GM19025 (cell line): ENCODE measurements at regions not wholly inside any gene's neighbourhood (a gene's known extent, or its start where the extent isn't known, plus 50 kb on each side); places are given as distances from the start of the nearest gene placed in this dataset.

Experiments
- ATAC-seq: cut with Tn5 transposase; IDR thresholded peaks from one replicate; pipeline ENCODE4 v1.9.1; 2021; ENCODE audit warnings: mild to moderate bottlenecking, low read depth, moderate library complexity; ENCODE audit not compliant: unreplicated experiment

DNA sequence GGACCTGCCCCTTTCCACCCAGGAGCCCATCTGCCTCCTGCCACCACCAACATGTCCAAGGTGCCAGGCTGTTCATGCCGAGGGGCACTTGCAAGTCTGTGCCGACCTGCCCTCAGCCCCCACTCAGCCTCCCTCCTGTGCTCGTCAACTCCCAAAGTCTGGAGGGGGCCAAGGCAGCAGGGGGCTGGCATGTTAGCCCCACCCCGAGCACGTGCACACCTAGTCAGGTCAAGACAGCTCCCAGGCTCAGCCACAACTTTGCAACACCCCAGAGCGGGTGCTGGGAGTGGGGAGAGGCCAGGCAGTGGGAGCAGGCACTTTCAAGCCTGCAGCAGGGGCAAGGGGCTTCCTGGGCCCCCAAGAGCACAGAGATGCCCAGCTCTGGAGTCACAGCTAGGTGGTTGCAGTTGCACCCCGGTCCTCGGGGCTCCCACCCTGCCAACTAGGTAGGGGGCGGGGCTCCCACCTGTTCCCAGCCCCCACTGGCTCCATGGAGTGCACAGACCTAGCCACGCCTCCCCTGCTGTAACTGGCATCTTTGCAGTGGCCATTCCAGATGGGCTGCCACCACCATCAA, 272.5 kb downstream of the CETN3 start:
- ATAC-seq = no peak

DNA sequence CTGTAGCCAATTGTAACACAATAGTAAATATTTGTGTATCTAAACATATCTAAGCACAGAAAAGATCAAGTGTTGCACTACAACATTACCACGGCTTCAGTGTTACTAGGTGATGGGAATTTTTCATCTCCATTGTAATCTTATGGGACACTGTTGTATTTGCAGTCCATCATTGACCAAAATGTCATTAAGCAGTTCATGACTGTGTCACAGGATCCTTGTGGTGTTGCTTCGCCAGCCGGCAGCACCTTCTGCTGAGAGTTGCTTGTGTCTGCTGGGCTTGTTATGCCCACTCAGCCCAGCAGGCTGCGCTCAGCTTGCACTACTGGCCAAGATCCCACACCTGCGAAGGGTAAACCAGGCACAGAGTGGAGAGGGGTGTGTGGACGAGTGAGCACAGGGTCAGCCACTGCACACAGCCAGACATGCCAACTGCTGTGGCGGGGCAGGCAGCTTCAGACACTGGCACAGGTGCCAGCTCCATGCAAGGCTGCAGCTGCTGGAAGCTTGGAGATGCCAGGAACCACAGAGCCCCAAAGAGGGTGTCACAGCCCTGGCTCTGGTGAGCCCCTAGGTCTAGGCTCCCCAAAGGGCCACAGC, 273.7 kb downstream of the CETN3 start:
- ATAC-seq = peak; percentile 43

DNA sequence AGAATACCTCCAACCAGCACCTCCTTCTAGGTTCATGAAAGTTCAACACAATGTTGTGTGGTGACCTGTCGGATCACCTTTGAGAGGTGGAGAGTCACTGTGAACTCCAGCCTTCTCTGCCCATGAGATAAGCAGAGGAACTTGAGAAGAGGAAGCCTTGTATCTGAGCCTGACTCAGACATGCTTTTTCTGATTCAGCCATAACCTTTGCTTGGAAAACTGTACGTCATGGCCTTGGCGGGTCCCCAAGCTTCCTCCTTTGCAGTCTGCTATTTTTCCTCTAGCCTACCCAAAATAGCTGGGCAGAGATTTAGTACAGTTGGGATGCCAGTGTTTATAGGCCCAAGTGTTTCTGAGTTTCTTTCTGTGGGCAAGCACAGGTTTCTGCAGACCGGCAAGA, 274.7 kb downstream of the CETN3 start:
- ATAC-seq = no peak

DNA sequence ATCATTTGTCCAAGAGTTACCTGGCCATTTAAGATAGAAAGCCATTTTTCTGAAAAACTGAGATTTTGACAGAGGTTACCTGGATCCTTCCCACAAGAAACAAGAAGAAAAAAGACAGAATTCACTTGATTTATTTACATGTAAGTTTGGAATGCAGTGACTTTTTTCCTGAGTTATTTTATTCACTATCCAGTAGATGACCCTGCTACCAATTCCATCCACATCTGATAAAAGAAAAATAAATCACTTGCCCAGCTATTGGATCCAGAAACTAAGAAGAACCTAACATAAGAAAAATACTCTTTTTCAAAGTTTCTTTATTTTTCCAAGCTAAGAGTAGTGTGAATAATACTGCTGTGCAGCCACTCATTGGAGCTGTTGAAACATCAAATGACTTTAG, 275.2 kb downstream of the CETN3 start:
- no peak for ATAC-seq

DNA sequence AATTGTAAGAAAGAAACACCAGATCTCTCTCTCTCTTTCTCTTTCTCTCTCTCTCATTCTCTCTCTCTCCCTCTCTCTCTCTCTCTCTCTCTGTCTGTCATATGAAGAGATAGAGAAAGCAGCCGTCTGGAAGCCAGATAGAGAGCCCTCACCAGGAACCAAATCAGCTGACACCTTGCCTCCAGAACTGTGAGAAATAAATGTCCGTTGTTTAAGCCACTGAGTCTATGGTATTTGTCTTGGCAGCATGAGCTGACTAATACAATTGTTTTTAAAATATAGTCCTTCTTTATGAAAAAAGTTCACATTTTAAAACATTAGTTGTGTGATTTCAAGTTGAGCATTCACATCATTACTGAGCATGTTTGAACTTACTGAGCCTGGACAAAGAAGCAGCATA, 275.6 kb downstream of the CETN3 start:
- ATAC-seq = no peak

DNA sequence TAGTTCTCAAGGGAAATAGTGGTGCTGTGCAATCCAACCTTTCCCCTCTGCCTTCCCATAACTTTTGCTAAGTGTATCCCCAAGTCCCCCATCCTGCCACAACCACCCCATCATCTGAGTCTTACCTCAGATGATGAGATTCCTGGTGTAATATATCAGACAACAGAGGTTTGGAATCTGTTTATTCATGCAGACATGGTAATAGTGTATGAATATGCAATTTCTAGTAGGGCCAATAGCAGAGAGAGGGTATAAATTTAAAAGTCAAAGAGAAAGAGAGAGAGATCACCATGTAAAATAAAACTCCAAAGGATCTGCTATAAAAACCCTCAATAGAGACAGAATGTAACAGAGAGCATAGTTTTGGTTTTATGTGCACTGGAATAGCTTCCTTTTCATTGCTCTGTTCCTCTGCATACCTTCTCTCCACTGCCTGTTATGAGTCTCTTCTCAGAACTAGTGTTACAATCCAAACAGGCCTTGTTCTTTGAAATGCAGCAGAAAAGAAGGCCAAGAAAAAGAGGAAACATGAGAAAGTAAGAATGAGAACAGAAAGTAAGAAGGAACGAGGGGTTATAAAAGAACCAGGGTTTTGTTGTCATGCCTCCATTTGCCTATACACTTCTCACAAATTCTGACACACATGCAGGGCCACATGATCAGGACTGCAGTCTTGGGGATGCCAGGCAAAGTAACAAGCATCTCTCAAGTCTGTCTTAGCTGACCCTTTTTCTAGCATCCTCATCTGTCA, 278.0 kb downstream of the CETN3 start:
- peak; percentile 45 for ATAC-seq

DNA sequence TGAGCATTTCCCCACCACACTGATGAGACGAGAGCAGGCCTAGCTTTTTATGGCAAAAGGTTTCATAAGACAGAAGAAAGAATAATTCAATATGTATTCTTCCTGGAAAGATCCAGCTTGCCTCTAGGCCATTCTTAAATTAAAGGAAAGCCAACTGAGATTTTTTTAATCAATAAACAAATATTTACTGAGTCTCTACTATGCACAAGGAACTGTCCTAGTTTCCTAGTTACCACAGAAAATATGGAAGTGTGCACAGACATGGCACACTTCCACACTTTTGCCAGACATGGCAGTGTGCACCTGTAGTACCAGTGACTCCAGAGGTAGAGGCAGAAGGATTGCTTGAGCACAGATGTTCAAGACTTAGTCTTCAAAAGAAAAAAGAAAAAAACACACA, 281.0 kb downstream of the CETN3 start:
- no peak for ATAC-seq

DNA sequence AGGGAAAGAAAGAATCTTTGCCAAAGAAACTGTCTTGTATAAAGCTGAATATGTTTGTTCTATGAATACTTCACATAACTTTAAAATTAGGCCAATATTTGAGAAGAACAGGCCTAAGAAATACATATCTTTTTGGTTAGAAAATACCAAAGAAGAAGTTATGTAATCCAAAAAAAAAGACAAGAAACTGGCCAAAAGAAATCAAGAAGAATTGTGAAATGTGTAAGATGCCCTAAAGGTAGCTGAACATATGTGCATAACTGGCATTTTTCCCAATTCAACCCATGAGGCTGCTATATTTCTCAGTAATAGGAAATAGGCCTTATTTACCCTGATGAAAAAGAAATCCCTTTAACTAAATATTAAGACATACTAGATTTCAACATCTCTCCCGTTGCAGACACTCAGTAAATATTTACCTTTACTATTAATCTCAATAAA, 290.0 kb downstream of the CETN3 start:
- no peak for ATAC-seq

DNA sequence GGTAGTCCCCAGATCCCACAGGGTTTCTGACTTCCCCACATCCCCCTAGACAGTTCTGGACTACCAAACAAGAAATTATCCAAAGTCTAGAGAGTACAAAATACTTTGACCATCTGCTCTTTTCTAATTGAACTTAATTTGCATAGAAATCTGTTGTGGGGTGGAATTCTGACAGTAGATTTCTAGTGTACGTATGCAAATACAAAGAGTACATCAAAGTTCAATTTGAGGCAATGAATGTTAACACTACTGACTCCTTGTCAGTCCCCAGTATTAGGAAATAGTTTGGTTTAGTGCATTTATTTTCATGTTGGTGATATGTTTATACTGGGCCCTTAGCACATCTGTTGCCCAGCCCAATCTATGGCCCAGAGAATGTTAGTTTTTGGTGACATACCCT, 292.6 kb downstream of the CETN3 start:
- ATAC-seq = no peak

DNA sequence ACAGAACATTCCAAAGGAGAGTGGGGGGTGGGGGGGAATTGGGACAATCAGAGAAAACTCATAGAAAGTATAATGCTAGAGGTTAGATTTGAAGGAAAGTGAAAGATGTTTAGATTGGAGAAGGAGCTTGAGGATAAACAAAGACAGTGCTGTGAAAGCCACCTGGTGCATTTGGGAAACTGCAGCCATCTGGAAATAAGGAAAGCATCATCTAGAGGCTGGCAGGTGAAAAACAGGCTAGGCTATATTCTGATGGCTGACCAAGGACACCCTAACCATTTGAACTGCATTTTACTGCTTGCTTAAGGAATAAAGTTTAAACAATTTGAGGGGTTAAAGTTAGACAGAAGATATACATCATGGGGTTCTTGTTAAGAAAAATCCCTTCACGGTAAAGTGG, 296.4 kb downstream of the CETN3 start:
- no peak for ATAC-seq

DNA sequence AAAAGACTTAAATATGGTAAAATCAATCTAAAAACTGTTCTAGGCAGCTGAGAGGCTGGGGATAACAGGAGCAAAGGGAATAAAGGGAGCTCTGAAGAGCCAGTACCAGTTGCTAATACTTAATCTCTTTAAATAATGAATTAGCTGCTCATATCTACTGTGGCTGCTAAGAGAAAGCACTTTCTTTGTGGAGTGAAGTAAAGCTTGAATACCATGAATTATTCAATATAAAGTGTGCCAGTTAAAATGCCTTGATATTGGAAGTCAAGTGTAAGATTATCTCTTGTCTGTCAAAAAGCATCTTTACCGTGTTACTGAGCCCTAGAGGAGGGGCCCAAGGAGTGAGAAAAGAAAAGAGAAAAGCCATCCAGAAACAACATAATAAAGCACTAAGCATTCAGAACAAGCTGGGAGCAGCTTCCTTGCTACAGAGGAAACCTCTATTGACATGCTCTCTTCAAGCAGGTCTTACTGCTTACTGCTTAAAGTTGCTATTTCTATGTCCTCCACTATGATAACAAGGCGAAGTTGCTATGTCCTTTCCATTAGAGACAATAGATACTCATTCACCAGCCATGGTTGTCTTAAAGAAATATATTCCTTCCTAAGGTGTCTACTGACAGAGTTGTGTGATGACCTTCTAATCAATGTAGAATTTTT, 297.4 kb downstream of the CETN3 start:
- ATAC-seq = no peak

DNA sequence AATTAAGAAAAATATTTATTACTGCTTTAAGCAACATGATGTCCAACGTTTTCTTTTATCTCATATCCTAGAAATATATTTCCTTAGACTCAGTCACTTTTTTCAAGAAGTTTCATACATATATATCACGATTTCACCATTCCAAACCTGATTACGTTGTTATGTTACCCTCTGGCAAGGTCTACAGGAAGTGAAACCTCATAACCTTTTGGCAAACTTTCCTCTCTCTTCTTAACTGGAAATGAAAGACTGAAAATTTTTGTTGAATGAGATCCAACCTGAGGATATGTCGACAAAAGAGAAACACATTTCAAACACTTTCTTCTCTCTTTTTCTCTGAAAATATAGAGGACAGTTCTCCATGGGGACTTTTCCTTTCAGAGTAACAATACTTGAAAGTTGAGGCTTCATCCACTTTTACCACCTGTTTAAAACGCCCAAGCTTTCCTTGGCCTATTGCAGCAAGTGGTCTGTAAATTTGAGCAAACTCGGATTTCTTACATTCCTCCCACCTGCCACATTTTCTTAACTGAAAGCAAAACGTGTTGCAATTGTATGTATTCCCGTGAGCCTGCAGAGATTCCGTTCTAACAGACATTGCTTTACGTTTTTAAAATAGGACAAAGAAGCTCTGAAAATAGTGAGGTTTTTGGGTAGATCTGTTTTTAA, 298.1 kb downstream of the CETN3 start:
- ATAC-seq = no peak

DNA sequence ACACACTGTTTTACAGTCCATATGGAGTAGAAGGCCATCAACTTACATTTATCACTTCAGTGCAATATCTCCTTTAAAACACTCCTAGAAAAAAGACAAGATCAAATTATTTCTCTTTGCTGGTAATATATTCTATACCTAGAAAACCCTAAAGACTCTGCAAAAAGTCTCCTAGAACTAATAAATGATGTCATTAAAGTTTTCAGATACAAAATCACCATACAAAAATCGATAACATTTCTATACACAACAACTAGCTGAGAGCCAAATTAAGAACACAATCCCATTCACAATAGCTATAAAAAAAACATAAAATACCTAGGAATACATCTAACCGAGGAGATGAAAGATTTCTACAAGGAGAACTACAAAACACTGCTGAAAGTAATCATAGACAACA, 300.3 kb downstream of the CETN3 start:
- no peak for ATAC-seq

DNA sequence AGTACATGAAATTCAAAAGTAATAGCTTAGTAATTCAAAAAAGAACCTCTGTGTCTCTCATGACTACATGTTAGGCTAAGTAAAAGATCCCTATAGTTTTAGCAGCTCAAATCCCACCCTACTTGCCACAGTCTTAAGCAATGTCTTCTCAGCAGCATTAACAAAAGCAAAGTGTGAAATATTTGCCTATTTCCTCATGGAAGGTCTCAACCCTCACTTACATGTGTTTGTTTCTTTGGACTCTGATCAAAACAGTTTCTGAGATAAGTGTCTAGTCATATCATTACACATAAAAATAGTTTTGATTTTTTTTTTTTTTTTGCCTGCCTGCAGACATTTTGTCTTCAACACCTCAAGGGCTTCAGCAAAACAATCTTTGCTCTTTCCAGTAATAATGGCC, 310.5 kb downstream of the CETN3 start:
- no peak for ATAC-seq

DNA sequence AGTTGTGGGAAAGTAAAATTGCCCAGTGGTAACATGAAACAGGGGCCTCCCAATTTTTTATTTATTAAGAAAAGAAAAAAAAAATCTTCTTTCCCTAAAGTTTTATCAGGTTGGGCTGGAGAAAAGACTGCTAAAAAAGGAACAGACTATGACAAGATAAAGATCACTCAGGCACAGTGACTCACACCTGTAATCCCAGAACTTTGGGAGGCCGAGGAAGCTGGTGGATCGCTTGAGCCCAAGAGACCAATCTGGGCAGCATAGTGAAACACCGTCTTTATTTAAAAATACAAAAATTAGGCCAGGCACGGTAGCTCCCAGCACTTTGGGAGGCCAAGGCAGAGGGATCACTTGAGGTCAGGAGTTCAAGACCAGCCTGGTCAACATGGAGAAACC, 312.5 kb downstream of the CETN3 start:
- no peak for ATAC-seq

DNA sequence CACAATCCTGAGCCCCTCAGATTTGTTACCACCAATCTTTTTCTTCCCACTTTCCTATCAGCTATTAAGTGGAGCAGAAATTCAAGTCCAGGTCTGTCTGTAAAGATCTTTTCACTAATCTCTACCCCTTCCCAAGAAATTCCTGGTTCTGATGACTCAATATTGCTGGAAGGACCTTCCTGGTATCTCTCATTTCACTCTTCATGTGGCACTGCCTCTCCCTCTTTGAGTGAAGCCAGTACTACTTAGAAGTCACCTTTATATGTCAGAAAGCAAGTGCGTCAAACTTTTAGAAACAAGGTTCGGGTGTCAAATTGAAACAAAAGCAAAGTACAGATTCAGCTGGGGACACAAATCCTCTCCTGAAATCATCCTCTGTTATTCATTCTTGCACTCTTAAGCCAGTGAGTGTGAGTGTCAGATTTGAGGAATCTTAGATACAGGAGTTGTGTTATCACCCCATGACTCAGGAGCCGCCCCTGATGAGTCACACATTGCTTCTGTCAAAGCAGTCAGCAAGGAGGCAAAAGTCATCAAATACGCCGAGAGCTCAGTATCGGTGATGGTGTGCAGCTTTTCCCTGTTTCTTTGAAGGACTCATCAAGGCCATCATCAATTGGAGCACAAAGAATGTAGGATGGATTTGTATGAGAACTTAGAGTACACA, 313.0 kb downstream of the CETN3 start:
- no peak for ATAC-seq

DNA sequence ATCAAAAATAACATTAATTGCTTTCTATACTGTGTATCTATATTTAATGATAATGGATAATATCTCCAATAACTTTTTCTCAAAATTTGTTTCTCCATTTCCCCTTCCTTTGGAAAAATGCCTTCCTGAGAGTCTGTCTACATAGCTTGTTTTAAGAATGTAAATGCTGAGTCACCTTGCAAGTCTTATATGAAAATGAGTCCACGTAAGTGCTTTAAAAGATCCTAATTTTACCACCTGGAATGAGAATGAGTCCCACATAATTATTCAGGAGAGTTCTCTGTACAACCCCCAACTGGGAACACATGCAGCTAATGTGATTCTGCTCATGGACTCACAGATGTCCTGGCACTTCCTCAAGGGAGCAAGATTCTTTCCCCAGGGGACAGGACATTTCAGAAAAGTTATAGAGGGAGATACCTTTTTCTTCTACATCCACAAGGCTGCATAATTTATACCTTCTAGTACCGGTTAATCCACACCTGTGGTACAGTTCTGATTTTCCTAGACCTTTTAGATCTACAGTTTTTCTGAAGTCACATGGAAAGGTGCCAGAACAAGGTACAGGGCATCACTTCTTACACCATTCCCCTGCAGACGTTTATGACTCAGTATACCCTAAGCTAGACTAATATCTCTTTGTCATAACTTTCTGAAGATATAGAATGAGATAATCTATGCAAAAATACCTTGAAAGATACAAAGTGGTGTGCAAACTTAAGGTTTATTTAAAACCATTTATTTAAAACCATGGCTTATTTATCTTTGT, 314.1 kb downstream of the CETN3 start:
- no peak for ATAC-seq

DNA sequence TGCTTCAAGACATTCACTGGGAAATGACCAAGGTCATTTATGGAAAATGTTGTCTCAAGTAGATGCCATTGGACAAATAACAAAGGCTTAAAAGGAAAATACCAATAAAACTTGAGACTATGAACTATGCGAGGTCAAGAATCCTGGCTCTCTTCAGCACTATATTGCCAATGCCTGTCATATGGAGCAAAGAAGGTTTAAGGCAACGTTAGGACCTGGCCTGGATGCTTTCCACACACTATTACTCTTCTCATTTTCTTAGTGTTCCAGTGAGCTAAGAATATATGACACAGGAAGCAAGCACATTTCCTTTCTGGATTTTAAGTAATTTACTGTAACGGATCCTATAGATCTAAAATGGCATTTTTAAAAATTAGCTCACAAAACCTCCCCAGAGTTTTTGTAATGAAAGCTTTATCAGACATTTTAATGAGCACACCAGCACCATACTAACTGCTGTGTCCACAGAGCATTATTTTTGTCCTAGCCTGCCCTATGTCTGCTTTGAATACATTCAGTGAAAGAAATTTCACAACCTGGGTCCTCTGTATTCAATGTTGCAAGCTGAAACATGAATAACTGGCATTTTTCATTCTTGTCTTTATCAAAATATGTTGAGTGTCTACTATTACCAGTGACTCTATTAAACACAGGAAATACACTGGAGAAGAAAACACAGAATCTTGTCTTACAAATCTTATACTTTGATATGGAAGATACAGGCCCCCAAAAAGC, 315.6 kb downstream of the CETN3 start:
- no peak for ATAC-seq

DNA sequence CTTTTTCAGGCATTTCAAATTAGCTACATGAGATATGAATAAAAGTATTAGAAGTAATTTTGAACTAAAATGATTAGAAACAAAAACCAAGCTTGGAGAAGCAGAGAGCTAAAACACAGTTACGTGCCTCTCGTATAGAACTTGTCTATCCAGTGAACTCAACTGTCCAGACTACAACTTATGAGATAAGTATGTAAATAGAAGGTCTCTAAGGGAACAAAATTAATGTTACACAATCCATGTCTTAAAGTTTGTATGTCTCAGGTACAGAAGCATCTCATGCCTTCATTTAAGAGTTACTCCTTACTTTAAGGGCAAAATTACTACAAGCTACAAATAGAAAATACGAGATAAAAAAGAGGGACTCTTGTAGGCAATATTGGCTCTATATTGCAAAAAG, 316.8 kb downstream of the CETN3 start:
- no peak for ATAC-seq
